NCI-H1105 (cell line): ENCODE measurements at regions not wholly inside any gene's neighbourhood (a gene's known extent, or its start where the extent isn't known, plus 50 kb on each side); places are given as distances from the start of the nearest gene placed in this dataset.
"Not testable (repeated sequence)": the region's sequence is repeated elsewhere in the genome, so short reads cannot be mapped to it uniquely, and the experiment has no call there.

ENCODE experiments used
- DNase-seq: peaks from one replicate; lab custom pipeline; 2025; lab: John Stamatoyannopoulos, UW

DNA sequence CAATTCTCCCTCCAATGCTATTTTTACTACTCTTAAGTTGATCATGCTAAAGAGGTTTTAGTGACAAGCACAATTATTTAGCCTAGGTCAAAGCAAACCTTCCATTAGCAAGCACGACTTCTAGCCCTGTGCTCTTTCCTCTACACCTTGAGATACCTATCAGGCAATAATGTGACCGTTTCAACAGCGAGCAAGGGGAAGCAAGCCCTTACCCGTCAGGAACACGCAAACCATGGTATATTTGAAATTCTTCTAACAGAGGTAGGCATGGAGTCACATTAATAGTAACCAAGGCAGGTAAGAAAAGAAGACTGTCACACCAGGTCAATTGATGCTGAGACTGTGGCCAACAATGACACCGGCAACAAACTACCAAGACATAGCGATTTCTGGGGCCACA lies 68.9 kb upstream of the VGLL4 start:
- no peak for DNase-seq

DNA sequence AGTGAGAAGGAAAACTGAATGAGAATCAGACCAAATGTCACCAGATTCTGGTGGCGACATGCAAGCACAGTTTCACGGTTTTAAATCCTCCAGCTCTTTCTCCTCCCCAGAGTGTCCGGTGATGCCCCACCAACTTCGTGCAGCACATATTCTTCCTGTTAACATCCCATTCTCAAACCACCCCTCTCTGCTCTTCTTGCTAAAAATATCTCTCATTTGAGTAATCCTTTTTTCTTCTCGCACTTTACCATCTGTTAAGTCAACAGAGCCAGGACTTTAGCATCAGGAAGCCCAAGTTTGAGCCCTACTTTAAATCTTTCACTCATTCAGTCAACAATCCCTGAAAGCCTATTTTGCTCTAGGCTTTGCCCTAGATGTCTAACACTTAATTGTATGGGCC lies 68.2 kb upstream of the VGLL4 start:
- DNase-seq, result no peak

DNA sequence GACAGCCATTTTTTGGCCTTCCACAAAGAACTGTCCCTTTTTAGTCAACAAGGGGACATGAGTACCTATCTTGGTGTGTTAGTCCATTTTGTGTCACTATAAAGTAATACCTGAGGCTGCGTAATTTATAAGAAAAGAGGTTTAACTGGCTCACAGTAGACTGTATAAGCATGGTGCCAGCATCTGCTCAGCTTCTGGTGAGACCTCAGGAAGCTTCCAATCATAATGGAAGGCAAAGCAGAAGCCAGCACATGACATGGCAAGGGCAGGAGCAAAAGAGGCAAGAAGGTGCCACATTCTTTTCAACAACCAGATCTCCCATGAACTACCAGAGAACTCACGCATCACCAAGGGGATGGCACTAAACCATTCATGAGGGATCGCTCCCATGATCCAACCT lies 66.1 kb upstream of the VGLL4 start:
- no peak for DNase-seq

DNA sequence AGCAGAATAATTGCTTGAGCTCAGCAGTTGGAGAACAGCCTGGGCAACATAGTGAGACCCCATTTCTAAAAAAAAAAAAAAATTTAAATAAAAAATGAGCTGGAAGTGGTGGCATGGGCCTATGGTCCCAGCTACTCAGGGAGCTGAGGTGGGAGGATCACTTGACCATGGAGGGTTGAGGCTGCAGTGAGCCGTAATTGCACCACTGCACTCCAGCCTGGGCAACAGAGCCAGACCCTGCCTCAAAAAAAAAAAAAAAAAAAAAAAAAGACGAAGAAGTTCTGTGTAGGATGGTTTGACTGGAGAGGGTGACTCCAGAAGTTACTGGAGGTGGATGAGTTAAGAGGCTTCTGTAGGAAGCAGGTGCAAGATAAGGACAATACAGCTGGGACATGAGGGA lies 63.4 kb upstream of the VGLL4 start:
- not testable (repeated sequence) for DNase-seq

DNA sequence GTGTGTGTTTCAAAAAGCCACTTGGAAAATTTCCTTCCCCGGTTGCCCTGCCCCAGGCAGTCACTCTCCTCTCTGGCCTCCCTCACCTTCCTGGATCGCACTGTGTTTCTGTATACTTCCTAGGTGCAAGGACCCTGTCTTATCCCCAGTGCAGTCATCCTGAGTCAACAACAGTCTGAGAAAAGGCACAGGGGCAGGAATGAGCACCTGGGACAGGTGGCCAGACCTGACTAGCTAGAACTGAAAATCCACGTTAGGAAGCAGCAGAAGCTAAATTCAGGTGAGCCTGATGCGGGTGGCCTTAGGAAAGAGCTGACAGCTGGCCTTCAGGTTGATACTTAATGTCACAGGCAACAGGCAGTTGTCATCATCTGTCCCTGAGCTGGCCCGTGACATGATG lies 62.9 kb upstream of the VGLL4 start:
- no peak for DNase-seq

DNA sequence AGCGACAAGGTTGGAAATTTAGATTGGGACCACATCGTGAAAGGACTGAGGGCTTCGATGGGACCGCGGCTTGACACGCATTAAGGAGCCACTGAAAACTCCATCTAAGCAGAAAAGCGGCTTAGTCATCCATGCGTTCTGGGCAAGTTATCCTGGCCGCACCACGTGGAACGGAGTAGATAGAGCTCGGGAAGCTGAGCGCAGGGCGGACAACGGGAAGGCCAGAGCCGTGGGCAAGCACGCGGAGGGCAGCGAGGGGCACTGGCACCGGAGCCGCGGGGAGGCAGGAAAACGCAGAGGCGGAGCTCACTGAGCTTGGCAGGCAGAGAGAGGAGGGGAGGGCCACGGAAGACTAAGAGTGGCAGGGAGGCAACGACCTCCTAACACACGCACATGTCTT lies 61.3 kb upstream of the VGLL4 start:
- DNase-seq, result no peak

DNA sequence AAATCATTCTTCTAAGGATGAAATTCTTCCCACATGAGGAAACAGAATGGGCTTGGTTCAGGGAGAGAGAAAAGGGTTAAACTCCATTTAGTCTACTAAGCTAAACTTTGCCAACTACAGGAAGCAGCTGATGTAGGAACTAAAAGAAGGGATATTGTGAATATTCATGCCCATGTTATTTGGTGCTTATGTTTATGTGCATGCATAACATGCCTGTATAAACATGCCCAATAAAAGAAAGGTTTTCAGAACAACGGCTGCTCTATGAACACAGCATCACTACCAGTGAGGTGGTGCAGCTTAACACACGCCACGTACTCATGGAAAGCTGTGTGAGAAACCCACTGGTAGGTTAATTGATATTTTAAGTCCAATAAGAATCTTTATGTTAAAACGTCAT lies 59.4 kb upstream of the VGLL4 start:
- DNase-seq, result no peak

DNA sequence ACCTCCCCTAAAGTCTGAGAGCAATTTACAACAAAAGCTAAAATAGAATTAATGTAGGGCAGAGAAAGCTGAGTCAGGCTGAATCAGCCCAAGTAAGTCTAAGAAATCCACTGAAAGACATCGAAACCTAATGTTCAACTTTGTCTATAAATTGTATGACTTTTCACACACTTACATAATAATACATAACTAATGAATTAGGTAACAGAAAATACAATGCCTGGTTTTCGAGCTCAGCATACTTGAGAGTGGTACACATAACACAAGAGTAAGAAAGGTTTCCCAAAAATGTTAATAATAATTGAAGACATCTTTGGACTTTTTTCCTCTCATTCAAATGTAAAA lies 55.3 kb upstream of the VGLL4 start:
- no peak for DNase-seq

DNA sequence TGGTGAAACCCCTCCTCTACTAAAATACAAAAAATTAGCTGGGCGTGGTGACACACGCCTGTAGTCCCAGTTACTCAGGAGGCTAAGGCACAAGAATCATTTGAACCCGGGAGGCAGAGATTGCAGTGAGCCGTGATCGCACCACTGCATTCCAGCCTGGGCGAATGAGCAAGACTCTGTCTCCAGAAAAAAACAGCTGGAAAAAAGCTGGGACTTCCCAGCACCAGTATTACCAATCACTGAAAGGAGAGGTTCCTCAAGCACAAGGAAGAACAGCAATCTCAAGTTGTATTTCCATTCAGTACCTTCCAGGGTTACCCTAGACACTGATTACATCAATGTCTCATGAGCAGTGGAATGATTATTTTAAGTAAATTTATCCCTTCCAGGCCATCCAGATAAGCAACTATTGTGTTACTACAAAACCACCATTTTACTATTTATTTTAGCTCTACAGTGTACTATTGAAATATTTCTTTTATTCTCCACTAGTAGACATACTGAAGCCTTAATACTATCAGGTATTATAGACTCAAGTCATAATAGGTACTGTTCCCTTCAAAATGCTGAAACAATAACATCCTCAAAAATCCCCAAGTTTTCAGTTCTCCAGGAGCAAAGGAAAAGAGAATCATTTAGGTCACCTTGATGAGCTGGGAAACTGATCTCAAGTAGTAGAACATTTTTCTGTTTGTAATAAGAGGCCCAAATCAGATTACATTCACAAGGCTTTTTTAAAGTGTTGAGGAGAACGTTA lies 54.8 kb upstream of the VGLL4 start:
- no peak for DNase-seq

DNA sequence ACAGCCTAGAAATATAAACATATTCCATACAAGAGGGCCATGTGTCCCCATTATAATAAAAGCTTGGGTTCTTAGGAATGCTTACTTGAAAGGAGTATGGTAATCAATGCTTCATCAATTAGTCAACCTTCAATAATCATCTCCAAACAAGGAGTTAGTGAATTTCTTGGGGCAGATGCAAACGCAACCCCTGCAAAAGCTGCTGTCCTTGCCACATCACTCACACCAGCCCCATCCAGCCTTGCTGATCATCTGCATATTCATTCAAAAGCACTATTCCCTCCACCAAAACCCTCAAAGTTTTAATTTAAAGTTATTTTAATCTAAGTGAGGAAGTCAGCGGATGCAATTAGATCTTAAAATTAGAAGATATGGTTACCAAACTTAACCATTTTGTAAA lies 54.0 kb upstream of the VGLL4 start:
- no peak for DNase-seq

DNA sequence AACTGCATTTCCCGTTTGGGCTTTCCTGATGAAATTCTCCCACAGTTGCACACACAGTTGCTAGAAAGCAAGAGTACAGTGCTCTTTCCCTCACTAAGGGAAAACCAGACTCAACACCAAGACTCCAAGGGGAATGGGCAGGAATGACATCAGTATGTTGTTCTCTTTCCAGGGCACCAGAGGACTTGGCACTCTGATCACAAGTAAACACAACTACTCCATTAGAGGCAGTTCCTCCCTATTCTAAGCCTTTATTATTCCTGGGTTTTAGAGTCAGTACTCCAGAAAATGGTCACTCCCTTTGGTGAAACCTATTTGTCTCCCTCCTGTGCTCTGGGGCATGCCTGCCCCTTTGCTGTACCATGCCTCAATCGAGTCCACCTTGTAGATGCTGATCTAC lies 52.3 kb upstream of the VGLL4 start:
- DNase-seq, result no peak
